ENCODE measurements at regions not wholly inside any gene's neighbourhood (a gene's known extent, or its start where the extent isn't known, plus 50 kb on each side); places are given as distances from the start of the nearest gene placed in this dataset.

DNA sequence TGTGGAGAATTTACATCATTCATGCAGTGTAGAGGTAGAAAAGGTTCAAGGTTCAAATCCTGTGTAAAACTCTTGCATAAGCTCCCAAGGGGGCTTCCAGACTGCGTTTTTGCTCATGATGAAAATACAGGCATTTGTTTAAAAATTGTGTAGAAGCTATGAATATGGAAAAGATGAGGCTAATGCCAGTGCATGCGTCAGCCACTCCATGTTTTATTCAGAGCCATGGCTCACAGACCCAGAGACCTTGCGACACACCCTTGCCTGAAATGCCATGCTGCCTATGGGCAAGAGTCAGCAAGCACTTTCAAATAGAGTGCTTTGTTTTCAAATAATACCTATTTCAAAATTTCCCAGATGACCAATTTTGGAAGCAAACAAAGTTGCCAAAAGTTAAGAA is 262.3 kb downstream of the TRIB2 start:
- DNase-seq, result no peak

DNA sequence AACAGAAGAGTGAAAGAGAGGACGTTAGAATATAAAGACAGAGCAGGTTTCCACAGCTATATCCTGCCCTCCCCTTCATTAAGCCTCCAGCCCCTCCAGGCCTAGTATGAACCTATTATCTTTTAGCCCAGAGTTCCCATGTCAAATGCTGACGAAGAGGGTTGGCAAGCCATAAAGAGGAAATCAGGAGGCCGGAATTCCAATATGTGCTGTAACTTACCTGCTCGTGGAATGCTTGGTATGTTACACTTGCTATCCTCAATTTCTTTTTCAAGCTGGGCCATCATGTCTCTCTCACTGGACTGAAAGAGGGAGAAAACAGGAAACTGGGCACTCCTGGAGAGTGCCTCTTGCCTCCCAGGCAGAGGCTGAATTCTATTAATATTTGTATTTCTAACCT is 264.1 kb downstream of the TRIB2 start:
- no peak for DNase-seq

GRCh38 chr2:12982149-12982584 is 265.4 kb downstream of the TRIB2 start:
- peak in 1 of 2 donors; percentile 21 for DNase-seq

DNA sequence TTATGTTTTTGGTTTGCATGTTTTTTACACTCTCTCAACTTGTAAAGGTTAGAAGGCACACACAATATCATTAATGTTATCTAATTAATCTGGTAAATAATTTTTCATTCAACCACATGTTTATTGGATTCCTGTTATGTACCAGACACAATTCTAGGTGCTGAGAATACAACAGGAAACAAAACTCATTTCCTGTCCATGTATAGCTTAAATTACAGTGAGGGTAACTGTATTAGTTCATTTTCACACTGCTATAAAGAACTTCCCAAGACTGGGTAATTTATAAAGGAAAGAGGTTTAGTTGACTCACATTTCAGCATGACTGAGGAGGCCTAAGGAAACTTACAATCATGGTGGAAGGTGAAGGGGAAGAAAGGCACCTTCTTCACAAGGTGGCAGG is 270.5 kb downstream of the TRIB2 start:
- no peak for DNase-seq

DNA sequence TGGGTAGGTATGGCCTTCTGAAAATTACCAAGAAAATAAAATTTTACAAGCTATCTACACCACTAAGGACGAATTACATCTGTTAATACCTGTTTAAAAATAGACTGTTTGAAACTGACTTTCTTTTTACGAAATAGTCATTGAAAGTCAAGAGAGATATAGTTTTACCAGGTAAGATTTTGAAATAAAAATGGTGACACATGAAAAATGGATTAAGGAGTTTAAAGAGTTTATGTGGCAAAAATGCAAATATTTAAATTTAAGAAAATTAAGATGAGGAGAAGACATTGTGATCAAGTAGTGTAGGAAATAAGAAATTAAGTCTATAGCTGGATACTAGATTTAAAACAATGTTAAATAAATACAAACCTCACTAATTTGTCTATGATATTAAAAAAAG is 271.5 kb downstream of the TRIB2 start:
- no peak for DNase-seq

DNA sequence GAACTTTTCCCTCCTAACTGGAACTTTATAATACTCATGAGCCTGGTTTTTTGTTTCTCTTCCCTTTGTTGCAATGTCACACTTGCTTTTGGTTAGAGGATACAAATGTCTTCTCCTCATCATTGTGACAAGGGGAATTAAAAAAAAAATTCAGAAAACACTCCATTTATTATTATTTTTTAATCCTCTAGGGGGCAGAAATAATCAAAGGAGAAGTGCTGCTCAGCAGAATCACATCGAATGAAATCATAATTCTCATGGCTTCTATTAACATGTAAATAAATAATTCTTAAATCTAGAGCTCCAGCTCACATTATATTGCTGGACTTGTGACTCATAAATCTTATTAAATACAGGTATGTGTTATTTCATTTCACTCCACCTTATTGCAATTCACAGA is 273.8 kb downstream of the TRIB2 start:
- no peak for DNase-seq

GRCh38 chr2:12998685-12999084 is 281.9 kb downstream of the TRIB2 start:
- no peak for DNase-seq

- DNase-seq, result no peak
These were observed 284.1 kb downstream of the TRIB2 start for GRCh38 chr2:13000664-13001363.

DNA sequence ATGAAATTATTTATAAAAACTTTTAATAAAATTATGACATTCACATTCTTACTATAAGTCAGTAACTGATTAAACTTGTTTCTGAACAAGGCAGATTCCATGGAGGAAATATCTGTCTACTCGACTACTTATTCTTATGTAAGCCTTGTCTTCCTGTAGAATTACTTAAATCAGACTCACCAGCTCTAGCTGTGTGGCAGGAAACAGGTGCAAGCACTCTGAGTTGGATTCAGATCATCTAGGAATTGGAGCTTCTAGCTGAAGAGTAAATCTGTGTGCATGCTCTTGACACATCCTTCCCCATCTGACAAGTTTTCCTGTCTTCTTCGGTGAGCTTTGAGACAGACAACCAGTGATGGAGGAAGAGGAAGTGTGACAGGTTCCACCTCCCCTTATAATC is 284.7 kb downstream of the TRIB2 start:
- peak in 1 of 2 donors; percentile 73 for DNase-seq

GRCh38 chr2:13002536-13003331 is 286.0 kb downstream of the TRIB2 start:
- no peak for DNase-seq

DNA sequence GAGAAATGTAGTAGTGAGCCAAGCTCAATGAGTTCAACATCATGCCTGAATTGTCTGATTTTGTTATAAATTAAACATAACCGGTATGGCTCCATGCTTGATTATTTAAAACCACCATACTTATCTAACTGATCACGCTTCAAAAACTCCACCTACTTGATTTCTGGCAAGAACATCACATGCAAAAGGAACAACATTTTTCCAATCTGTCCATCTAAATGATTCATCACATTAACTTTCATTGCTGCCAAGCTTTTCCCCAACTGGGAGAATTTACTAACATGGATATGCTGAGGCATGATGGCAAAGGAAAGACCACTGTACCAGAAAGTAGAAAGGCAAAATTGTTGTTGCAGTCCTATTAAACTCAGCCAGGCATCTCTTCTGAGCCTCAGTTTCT is 286.8 kb downstream of the TRIB2 start:
- DNase-seq, result no peak

DNA sequence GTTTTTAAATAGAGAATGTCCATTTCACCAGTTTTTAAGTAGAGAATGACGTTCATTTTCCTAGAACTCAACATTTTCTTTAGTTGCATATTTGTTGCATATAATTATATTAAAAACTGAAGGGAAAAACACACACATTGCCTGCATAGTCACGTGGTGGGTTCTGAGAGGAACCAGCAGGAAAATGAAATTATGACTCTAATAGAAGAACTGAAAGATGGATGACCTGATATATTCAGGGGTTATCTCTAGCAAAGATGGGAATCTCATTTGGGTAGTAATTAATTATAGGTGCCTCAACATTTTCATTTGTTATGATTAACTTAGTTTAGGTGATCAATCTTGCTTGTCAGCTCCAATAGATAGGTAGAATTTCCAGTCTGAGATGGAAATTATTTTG is 288.3 kb downstream of the TRIB2 start:
- no peak for DNase-seq

GRCh38 chr2:13005761-13006335 is 289.1 kb downstream of the TRIB2 start:
- DNase-seq, result no peak

DNA sequence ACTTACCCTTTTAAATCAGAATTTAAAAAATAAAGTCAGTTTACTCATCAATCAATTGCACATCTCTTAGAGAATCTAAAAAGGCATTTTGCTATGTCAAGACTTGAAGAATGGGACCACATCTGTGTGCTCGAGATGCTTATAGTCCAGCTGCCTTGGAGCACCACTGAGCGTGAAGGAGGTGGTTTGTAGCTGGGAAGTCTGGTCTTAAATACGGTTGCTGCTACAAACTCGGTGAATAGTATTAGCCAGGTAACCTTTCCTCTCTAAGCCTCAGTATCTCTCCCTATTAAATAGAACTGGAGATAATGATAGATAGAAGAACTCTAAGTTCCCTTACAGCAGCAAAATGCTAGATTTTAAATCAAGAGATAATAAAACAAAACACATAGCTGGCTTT is 289.7 kb downstream of the TRIB2 start:
- DNase-seq, result no peak

- peak; percentile 15 to 45 for DNase-seq
These were observed 290.3 kb downstream of the TRIB2 start for GRCh38 chr2:13006829-13007717.

- no peak for DNase-seq
These were observed 292.4 kb downstream of the TRIB2 start for GRCh38 chr2:13009027-13009642.

DNA sequence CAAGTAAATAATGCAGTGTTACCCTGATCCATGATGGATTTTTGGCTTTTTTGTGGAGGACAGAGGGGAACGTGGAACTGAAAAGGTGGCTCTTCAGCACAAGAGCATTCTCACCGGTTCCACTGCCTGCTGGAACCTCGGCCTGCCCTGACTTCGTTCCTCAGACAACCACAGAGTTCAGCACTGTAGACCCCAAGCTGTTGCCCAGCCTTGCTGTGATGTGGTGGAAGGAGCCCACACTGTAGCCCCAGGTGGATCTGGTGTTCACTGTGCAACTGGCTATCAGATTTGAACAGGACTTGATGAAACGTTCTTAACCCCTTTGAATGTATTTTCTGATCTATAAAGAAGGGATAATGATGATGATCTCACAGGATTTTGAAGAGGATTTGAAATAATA is 293.5 kb downstream of the TRIB2 start:
- DNase-seq, result no peak

DNA sequence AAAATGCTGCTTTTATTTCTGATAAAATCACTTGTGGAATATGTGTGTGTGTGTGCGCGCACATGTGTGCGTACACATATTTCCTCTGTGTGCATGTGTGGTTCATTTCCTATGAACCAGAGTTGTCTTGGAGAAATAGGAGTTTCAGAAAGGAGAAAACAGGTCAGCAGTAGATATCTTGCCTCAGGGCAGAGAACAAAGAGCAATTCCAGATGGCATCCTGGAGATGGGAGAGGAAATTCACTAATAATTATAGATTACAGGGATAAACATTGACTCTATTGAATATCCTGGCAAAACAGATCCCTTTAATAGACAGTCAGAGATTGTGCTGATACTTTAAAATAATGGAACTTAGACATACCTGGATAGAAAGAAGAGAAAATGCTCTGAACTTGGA is 298.0 kb downstream of the TRIB2 start:
- no peak for DNase-seq

GRCh38 chr2:13015532-13016320 is 299.0 kb downstream of the TRIB2 start:
- no peak for DNase-seq

DNA sequence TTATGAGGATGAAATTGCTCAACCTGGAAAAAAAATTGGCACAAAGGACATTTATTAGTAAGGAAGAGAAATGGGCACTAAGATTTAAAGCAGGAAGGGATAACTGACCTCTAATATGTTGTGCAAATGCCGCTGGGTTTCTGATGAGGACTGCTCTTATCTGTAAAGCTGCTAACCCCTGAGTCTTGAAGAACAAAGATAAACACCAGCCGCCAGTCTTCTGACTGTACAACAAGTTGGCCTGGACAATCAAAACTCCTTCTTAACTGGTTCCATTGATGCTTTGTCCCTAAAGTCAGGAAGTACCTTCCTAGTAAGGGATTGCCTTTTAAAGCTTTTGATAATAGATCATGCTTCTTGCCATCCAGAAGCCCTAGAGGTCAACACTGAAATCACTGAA is 301.8 kb downstream of the TRIB2 start:
- DNase-seq, result no peak

DNA sequence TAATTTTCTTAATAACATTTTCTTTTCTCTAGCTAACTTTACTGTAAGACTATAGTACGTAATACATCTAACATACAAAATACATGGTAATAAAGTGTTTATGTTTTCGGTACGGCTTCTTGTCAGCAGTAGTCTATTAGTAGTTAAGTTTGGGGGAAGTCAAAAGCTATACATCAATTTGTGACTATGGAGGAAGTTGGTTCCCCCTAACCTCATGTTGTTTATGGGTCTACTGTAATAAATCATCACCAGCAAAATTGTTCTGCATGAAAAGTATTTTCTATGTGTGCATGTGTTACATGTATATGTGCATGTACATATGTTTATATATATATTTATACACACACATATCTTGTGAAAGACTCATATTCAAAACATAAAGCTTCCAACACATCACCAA is 303.0 kb downstream of the TRIB2 start:
- peak in 1 of 2 donors; percentile 49 for DNase-seq

- no peak for DNase-seq
These were observed 303.7 kb downstream of the TRIB2 start for GRCh38 chr2:13020469-13020868.

Measured in bone marrow (tissue), 2 donors.